Activated CD8-positive, alpha-beta memory T cell treated with anti-CD3 and anti-CD28 coated beads, Interleukin-2, amount 50 U/mL, for 24 hours (primary cell): ENCODE measurements at regions not wholly inside any gene's neighbourhood (a gene's known extent, or its start where the extent isn't known, plus 50 kb on each side); places are given as distances from the start of the nearest gene placed in this dataset.

Experiments
- DNase-seq: peaks from one replicate; pipeline ENCODE4 v3.0.0-alpha.2; 2020; ENCODE audit errors: extremely low read depth

DNA sequence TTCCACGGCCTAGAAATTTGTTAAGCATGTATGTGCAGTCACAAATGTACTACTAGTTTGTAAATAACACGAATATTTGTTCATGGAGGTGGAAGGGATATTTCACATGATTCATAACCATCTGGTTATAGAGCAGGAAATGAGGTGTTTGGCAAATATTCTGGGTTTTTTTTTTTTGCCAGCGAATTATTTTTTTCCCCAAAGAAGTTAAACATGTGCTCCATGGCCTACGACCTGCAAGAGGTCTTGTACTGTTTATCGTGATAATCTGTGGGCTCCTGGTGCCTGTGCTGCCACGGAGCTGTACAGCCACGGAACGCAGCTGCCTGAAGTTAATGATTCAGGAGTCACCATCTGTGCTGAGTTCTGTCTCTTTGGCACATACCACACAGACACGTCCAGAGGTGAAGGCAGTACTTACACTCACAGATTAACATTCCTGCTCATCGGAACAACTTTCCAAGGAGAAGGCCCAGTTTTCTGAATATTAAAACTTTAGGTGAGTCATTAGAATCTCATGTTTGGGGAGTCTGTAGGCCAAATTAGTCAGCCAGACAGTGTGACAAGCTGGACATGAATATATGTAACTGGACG, 156.3 kb downstream of the TMX1 start:
- no peak for DNase-seq

DNA sequence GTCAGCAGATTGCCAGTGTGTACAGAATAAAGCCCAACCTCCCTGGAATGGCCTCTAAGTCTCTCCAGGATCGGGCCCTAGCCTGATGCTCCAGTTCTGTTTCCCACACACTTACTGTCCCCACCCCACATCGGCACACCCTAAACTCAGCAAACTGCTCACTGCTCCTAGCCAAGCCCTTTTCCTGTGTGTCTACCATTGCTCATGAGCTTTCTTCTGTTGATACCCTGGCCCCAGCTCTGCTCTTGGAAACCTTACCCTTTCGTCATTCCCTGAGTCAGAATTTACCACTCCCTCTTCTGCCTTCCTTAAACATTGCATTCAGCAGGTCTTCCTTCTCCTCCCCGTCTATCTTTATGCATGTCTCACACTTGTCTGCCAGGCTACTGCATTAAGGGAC, 158.9 kb downstream of the TMX1 start:
- no peak for DNase-seq

DNA sequence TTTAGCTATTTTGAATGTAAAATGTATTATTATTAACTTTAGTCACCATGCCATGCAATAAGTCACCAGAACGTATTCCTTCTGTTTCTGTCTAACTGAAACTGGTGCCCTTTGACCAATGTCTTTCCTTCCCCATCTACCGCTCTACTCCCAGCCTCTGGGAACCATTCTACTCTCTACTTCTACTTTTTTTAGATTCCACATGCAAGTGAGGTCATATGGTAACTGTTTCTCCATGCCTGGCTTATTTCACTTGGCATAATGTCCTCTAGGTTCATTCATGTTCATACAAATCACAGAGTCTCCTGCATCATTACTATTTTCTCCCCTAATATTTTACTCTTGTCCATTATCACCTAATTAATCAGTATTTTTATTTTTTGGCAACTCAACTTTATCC, 160.1 kb downstream of the TMX1 start:
- DNase-seq, result no peak

DNA sequence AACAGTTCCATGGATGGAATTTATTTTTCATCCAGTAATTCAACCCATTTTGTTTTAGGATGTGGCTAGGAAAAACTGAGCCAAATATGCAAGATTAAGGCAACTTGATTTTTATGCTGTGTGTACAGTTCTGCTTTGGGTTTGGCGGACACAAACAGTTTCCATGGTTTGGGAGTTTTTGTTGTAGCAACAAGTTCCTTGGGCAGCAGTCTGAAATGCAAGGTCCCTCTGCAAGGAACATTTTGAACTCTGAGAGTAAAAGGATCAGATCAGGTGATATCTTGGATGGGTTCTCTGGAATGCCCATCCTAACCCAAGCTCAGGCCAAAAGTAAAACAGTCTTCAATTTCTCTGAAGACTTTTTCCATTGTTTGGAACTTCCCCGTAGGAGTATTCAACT, 161.2 kb downstream of the TMX1 start:
- no peak for DNase-seq

DNA sequence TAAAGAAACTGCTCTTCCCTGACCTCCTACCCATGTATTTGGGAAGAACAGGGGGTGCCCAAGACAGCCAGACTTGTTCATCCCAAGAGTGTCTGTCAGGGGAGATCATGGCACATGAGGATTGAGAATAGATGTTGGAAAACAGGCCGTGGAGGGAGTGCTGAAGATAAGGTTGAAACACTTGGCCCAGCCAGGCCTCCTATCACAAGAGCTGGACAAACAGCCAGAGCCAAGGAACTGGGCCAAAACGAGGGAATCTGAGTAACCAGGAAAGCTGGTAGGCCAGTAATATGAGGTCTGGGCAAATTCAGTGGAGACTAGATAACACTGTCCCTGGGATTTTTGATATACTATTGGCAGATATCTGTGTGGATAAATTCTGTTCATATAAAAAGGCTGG, 161.7 kb downstream of the TMX1 start:
- no peak for DNase-seq

DNA sequence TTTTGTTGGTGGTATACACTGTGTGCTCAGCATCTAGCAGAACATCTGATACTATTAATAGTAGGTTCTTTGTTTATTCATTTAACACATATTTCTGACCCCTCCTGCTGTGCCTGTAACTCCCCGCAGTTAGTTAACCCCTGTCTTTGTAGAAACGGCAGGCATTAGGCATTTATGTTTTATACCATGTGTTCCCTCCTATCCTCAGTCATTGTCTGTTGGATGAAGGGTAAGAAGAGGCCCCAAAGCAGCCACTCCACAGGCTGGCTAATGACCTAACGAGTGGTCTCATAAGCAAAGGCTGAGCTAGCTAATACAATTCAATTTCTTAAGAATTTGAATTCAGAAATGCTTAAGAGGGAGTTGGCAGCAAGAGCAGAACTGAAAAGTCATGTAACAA, 170.8 kb downstream of the TMX1 start:
- DNase-seq, result no peak

DNA sequence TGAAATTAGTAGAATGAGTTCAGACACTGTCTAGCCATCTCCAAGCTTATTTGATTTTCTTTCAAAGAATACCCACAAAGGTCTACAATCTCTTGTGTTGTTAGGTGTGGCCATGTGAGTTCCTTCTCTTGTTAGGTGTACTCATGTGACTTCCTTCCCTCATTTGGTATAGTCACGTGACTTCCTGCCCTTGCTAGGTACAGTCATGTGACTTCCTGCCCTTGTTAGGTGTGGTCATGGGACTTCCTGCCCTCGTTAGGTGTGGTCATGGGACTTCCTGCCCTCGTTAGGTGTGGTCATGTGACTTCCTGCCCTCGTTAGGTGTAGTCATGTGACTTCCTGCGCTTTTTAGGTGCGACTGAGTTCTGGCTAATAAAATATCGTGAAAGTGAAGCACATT, 179.6 kb downstream of the TMX1 start:
- DNase-seq, result peak; percentile 7

DNA sequence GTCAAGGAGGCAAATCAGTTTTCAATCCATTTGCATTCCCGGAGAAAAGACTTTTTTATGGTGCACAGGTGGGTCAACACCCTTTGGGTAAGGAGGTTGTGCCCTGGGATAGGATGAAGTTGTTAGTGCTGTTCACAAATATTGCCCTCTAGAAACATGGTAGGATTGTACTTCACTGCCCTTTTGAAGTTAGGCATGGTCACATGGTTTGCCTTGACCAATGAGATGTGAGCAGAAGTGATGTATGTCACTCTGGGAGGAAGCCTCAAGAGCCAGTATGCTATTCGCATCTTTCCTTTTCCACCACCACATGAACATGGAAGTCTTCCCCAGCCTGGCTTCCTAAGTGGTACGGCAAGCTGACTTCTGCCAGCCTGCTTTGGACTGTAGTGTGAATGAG, 182.7 kb downstream of the TMX1 start:
- DNase-seq, result no peak

DNA sequence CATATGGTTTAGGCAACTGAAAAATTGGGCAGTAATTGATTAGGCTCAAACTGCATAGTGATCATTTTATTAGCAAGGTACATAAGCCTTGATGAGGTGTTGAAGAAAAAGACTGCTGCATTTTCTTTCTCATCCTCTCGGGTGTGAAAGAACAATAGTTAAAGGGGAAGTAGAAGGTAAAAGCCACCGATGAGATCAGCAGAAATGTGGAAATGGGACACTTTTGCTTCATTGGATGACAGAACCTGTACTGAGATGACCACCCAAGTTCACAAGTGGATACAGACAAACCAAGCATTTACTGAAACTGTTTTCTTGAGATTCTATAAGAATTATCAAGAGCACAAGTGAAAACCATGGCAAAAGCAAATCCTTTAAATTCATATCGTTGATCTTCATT, 184.0 kb downstream of the TMX1 start:
- DNase-seq, result no peak

DNA sequence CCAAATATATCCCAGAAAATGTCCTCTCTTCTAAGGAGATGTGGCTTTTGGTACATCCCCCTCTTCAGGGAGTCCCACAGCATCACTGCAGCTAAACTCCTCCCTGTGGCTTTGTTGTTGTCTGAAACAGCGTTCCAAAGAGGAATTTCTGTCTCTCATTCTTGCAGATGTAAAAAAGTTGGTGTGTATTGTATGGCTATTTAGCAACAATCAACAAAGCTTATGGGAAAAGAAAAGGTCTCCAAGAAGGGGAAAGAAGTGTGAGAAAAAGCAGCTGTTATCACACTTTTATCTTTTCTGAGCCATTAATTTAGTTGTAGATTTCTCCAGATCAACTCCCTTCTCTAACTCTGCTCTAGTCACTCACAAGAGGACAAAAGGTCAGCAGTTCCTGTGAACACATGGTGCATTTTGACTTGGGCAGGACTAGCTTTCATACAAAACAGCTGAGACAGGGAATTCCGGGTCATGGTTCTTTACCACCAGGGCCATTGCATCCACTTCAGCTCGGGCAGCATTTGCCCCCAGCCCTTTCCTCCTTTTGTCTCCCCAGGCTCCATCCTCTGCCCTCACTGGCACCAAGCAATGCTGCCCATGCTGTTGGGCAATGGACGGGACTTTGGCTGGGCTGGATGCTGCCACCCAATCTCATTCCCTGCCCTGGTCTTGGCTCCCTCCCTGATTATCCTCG, 184.7 kb downstream of the TMX1 start:
- DNase-seq, result no peak

DNA sequence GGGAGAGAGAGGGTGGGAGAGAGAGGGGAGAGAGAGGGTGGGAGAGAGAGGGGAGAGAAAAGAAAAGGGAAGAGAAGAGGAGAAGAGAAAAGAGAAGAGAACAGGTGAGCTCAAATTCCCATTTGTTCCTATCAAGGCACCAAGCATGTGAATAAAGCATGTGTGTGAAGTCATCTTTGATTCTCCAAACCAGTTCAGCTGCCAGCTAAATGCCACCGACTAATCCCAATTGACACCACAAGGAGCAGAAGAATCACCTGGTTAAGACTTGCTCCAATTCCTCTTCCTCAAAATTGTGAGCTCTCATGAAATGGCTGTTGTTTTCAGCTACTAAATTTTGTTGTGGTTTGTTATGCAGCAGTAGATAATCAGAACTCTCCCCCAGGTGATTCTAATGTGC, 188.9 kb downstream of the TMX1 start:
- DNase-seq, result no peak

DNA sequence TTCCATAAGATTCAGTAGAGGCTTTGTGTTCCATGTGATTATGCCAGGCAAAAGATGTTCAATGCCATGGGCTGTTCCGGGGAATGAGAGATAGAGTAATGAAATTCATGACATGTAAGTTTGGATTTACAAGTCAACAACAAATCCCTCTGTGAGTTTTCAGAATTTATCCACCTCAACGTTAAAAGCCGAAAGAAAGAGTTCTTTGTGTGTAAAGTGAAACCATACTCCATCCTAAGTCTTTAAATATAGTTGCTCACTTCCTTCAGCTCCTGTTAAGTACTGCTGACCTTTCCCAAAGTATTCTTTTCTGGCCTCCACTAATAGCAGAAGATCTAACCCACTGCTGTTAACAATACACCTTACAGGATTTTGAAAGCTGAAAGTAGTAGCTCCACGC, 190.0 kb downstream of the TMX1 start:
- no peak for DNase-seq

DNA sequence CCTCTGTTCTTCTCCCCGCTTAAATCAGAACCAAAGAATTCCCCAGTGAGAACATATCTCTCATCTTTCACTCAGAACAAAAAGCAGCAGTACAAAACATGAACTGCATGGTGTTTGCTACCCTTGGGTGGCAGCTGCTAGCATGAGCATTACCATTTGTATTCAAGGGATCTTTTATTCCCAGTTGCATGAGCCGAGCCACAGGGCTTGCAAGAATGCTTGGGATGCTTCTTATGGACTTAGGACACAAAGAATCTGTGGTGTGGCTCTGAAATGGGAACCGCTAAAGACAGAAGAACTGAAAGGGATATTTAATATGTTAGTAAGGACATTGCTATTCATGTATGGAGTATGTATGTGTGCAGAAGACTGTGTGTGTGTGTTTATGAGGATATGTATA, 190.6 kb downstream of the TMX1 start:
- no peak for DNase-seq

DNA sequence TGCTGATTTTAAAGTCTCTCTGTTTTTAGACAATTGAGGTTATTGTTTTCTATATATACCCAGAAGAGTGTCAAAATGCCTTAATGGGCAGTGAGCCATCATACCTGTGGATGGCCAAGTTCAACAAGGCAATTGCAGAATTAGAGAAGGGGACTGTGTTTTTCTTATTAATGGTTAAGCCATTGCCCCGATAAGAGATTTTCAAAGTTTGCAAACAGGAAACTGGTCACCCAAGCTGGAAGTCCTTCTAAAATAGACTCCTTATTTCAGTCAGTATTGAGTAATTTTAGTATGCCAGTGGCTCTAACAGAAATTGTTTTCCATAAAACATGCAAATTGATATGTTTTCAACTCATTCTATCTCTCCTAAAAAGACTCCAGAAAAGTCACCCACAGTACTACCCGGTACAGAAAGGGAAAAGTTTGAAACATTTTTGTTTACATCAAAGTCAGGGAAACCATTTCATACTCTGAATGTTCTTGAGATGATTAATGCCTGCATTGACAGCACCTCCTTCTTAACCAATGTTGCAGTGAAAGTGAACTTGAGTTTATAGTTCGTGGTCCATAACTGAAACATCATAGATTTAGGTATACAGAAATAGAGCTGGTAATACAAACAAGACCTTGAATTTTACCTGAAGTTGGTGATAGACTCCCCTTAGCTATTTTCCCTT, 191.1 kb downstream of the TMX1 start:
- DNase-seq, result no peak

DNA sequence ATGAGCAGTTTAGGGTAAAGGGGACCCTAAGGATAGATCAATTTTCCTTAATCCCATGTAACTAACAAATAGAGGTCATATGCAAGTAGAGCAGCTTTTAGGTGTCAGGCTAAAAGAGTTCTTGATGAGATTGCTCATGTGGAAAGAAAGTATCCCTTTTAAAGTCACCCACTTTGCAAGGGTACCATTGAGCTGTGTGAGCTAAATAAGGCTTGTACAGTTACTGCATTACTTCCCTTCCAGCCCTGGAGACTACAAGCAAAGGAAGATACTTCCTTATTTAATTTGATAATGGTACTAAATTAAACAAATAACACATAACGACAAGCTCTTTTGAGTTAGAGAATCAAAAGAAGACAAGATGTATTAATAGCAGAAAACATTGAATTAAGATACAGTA, 191.7 kb downstream of the TMX1 start:
- DNase-seq, result no peak

DNA sequence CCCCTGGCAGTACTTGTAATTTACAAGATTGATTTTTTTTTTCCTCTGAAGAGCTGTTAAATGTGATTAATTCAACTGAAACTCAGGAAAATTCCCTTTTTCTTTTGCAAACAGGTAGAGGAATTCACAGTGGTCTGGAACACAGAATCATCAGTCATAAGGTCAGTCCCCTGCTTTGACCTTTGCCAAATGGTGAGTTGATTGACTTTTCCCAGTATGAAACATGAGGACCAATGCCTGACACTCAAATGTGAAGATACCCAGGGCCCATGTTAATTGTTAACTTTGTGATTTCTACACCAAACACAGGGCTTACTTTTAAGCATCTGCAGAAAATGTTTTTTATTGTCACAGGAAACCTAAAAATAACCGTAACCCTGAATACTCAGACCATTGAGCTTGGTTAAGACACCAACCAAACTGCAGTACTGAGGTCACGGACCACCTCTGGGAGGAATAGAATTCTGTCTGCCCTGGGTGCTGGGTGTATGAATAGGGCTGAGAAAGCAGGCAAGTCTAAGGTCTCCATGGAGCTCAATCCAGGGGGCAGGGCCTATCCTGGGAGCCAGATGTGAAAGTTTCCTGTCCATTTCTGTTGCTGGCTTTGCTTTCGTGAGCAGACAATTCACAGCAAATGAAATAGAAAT, 192.4 kb downstream of the TMX1 start:
- DNase-seq, result no peak

DNA sequence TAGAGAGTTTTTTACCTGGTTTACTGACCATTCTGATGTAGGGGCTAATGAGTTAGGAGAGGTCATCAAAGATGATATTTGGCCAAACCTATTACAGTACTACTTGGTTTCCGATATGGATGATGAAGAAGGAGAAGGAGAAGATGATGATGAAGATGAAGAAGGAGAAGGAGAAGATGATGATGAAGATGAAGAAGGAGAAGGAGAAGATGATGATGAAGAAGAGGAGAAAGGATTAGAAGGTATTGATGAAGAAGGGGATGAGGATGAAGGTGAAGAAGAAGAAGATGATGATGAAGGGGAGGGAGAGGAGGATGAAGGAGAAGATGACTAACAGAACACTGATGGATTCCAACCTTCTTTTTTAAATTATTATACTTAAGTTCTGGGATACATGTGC, 196.6 kb downstream of the TMX1 start:
- no peak for DNase-seq

DNA sequence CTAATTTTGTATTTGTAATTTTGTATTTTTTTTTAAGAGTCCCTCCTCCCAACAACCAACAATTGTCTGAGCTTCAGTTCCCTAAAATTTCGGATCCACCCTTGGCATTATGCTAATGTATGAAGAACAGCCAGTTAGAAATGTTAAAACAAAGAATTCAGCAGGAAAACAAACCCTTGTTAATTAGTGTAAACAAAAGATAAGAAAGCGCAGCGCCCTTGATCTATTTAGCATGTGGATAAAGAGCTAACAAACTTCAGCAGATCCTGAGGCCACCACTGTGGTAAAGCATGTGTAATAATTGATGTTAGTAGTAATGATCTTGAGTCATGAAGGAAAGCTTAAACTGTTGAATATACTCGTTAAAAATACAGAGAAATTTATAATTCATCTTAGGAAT, 199.8 kb downstream of the TMX1 start:
- no peak for DNase-seq

DNA sequence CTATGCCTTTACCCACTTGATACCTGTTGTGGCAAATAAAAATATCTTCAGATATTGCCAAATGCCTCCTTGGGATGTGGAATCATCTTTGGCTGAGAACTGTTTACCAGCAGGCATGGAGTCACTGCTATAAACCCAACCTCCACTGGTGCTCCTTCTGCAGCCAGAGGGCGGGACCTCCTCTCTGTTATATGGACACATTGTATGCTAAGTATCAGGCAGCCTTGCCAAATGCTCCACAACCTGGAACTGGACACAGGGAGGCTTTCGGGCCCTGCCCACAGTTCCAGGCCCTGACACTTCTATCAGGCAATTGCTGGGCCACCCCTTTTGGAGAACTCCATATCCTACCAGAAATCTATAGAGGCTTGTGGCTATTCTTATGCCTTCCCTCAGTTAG, 201.0 kb downstream of the TMX1 start:
- no peak for DNase-seq

DNA sequence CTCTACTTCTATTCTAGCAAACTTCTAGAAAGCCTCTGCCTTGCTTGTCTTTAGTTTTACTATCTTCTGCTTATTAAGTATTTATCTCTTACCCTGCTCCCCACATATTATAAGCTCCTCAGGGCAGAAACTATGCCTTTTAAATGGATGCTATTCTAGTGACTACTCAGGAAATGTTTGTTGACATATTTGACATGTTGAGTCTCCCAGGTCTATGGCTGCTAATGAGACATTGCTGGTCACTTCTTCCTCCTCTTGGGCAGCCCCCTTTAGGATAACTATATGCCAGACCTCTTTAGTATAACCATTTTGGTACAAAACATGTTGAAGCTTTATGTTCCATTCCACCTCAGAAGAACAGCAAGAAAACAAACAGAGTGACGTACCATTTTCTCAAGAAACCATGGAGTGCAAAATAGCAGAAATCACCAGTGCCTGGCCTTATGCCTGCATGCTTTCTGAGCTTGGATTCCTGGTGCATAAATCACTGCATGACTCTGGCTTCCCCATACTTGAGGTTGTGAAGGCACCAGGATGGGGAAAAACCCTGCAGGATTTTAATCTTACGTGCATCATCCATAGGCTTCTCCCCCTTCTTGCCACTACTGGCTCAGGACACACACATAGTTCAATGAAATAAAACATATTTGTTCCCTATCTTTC, 202.6 kb downstream of the TMX1 start:
- DNase-seq, result no peak

DNA sequence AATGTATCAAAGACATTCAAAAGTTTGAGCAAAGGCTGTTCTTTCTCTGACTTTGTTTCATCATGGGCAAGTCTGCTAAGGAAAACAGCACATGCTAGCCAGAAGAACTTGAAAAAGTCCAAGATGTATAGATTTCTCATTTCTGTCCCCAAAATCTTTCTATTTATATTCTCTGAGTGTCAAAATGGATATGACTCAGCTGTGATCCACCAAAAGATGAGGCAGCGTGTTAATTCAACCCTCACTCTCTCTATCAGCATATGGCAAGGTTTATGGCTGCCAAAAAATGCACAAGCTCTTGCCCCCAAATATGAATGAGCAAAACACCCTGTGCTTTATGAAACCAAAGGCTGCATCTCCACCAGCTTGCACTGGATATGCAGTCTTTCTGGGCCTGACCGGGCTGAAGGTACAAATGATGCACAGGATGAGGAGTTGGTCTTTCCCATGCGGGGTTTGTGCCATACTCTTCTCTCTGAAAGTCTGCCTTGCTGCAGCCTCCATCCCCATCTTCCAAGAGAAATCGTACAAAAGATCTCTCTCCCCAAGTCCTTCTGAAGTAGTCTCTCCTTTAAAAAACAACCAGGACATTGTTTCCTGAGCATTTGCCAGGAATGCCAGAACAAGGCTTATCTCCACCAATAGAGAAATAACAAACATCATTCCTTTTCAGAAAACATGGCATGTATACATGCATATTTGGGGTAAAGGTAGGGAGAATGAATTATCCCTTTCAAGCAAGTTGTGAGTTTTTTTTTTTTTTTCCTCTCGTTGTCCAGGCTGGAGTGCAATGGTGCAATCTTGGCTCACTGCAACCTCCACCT, 203.4 kb downstream of the TMX1 start:
- DNase-seq, result no peak
